Astrocyte of the spinal cord (primary cell): ENCODE measurements at regions not wholly inside any gene's neighbourhood (a gene's known extent, or its start where the extent isn't known, plus 50 kb on each side); places are given as distances from the start of the nearest gene placed in this dataset.

Experiments used
- DNase-seq: peaks from one replicate; pipeline ENCODE4 v3.0.0; 2011; ENCODE audit warnings: low read depth, low spot score
- H3K4me3 ChIP-seq: 2 replicates; pipeline ENCODE4 v1.5.1; 2011; ENCODE audit warnings: low read depth, mild to moderate bottlenecking, low read length, moderate library complexity
- CTCF ChIP-seq: IDR thresholded peaks from 2 replicates; pipeline ENCODE4 v1.5.1; 2012; ENCODE audit warnings: low read depth, mild to moderate bottlenecking, low read length, inconsistent platforms
- in situ Hi-C: cut with HindIII; loops from 2 replicates; pipeline ENCODE4 v1.10.0; 2017; ENCODE audit warnings: low sequenced_read_pairs

GRCh38 chr6:141744194-141744925 lies 388.4 kb upstream of the GJE1 start:
- in situ Hi-C loops, result no loop called here
- no peak for TF ChIP-seq CTCF
- no peak for DNase-seq
- no peak overlapping the region for H3K4me3 ChIP-seq

GRCh38 chr6:141736104-141736503 lies 396.6 kb upstream of the GJE1 start:
- TF ChIP-seq CTCF, result no peak
- DNase-seq, result no peak
- in situ Hi-C loops, result no loop called here
- H3K4me3 ChIP-seq, result no peak overlapping the region

GRCh38 chr6:141735126-141735525 lies 397.6 kb upstream of the GJE1 start:
- no peak for TF ChIP-seq CTCF
- no peak overlapping the region for H3K4me3 ChIP-seq
- in situ Hi-C loops, result no loop called here
- no peak for DNase-seq

- H3K4me3 ChIP-seq, result no peak overlapping the region
- no peak for DNase-seq
- in situ Hi-C loops, result no loop called here
- no peak for TF ChIP-seq CTCF
Observed at GRCh38 chr6:141734071-141734840, 398.5 kb upstream of the GJE1 start.

GRCh38 chr6:141729146-141729545 lies 403.6 kb upstream of the GJE1 start:
- no peak for DNase-seq
- TF ChIP-seq CTCF, result no peak
- in situ Hi-C loops, result no loop called here
- no peak overlapping the region for H3K4me3 ChIP-seq

GRCh38 chr6:141728330-141728729 lies 404.4 kb upstream of the GJE1 start:
- H3K4me3 ChIP-seq, result no peak overlapping the region
- in situ Hi-C loops, result no loop called here
- DNase-seq, result no peak
- TF ChIP-seq CTCF, result no peak
